Loucy (cell line): ENCODE measurements at regions not wholly inside any gene's neighbourhood (a gene's known extent, or its start where the extent isn't known, plus 50 kb on each side); places are given as distances from the start of the nearest gene placed in this dataset.

Source experiments
- H2AFZ ChIP-seq: fragments of 200-600 bp; sonication (generic); 2 replicates; pipeline ENCODE4 v1.6.0; 2016; ENCODE audit warnings: antibody characterized with exemption, mild to moderate bottlenecking, low read length, moderate library complexity
- H3F3A ChIP-seq: fragments of 200-600 bp; 2 replicates; pipeline ENCODE4 v1.6.0; 2016; ENCODE audit warnings: antibody characterized with exemption, low read depth, mild to moderate bottlenecking
- H3K27me3 ChIP-seq: fragments of 200-600 bp; sonication (generic); 2 replicates; pipeline ENCODE4 v1.6.1; 2014; ENCODE audit warnings: low read length, mild to moderate bottlenecking; ENCODE audit not compliant: insufficient read depth, poor library complexity, severe bottlenecking
- H3K36me3 ChIP-seq: fragments of 200-600 bp; sonication (generic); 2 replicates; pipeline ENCODE4 v1.6.1; 2016; ENCODE audit warnings: low read length; ENCODE audit not compliant: insufficient read depth
- H3K4me1 ChIP-seq: fragments of 200-600 bp; sonication (generic); 2 replicates; pipeline ENCODE4 v1.5.1; 2014; ENCODE audit warnings: low read length, mild to moderate bottlenecking; ENCODE audit not compliant: insufficient read depth, poor library complexity, severe bottlenecking
- H3K4me2 ChIP-seq: fragments of 200-600 bp; sonication (generic); 2 replicates; pipeline ENCODE4 v1.6.0; 2014; ENCODE audit warnings: antibody characterized with exemption, low read length, low read depth, mild to moderate bottlenecking; ENCODE audit not compliant: poor library complexity, severe bottlenecking
- H3K4me3 ChIP-seq: fragments of 200-600 bp; sonication (generic); 2 replicates; pipeline ENCODE4 v1.5.1; 2014; ENCODE audit warnings: low read length, mild to moderate bottlenecking, mixed read lengths; ENCODE audit not compliant: poor library complexity, severe bottlenecking
- H3K79me2 ChIP-seq: fragments of 200-600 bp; sonication (generic); 2 replicates; pipeline ENCODE4 v1.6.1; 2014; ENCODE audit warnings: low read length; ENCODE audit not compliant: insufficient read depth
- H3K9ac ChIP-seq: fragments of 200-600 bp; sonication (generic); 2 replicates; pipeline ENCODE4 v1.6.0; 2014; ENCODE audit warnings: mild to moderate bottlenecking, low read depth, low read length, moderate library complexity; ENCODE audit not compliant: poor library complexity, severe bottlenecking
- H3K9me2 ChIP-seq: fragments of 200-600 bp; sonication (generic); replicated peaks from 2 replicates; pipeline ENCODE4 v1.6.1; 2016; ENCODE audit warnings: low read depth, low read length, mixed read lengths
- H3K9me3 ChIP-seq: fragments of 200-600 bp; sonication (generic); 2 replicates; pipeline ENCODE4 v1.6.1; 2014; ENCODE audit warnings: mild to moderate bottlenecking, antibody characterized with exemption, low read length, low read depth; ENCODE audit not compliant: insufficient read depth
- H4K20me1 ChIP-seq: fragments of 200-600 bp; sonication (generic); 2 replicates; pipeline ENCODE4 v1.6.0; 2014; ENCODE audit warnings: antibody characterized with exemption, low read length, mild to moderate bottlenecking; ENCODE audit not compliant: insufficient read depth, poor library complexity, severe bottlenecking
- EZH2phosphoT487 ChIP-seq: fragments of 200-600 bp; IDR thresholded peaks from 2 replicates; pipeline ENCODE4 v1.6.1; 2018; ENCODE audit warnings: antibody characterized with exemption, mild to moderate bottlenecking, moderate library complexity, borderline replicate concordance
- TF ChIP-seq, protein P1 (sequence below): fragments of 200-600 bp; sonication (generic); conservative IDR thresholded peaks from 2 replicates; pipeline ENCODE4 v1.5.1; 2014; ENCODE audit warnings: mild to moderate bottlenecking, antibody characterized with exemption, low read length

DNA sequence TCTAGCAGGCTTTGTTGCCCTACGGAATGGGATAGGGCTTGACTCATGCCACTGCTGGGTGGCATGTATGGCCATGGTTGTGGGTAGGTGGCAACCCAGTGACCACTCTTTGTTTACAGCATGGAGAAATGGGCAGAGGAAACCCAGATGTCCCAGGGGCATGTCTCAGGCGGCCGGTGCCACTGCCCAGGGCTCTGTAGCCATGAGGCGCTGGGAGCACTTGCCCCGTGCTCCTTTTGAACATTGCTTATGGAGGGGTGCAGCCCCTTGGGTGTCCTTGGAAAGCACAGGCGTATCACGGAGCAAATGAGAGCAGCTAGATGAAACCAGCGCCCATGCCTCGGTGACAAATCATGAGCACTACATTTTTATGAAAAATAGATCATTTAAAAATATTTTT lies 212.5 kb upstream of the ECI2 start:
- Histone ChIP-seq H3K27me3 (no peaks in the 10 kb centered on the region), H3K9me3 (no peaks in the 10 kb centered on the region), H3F3A (no peaks in the 10 kb centered on the region), H3K4me1 (peaks cover 15% of the 10 kb centered on the region), H3K9ac (no peak overlapping the region), H3K36me3 (no peaks in the 10 kb centered on the region), H4K20me1 (no peaks in the 10 kb centered on the region), H3K4me2 (no peak overlapping the region), H3K79me2 (no peaks in the 10 kb centered on the region), H3K4me3 (no peak overlapping the region), H2AFZ (no peak overlapping the region), H3K9me2 (no peaks in the 10 kb centered on the region)
- TF ChIP-seq, protein P1, sequence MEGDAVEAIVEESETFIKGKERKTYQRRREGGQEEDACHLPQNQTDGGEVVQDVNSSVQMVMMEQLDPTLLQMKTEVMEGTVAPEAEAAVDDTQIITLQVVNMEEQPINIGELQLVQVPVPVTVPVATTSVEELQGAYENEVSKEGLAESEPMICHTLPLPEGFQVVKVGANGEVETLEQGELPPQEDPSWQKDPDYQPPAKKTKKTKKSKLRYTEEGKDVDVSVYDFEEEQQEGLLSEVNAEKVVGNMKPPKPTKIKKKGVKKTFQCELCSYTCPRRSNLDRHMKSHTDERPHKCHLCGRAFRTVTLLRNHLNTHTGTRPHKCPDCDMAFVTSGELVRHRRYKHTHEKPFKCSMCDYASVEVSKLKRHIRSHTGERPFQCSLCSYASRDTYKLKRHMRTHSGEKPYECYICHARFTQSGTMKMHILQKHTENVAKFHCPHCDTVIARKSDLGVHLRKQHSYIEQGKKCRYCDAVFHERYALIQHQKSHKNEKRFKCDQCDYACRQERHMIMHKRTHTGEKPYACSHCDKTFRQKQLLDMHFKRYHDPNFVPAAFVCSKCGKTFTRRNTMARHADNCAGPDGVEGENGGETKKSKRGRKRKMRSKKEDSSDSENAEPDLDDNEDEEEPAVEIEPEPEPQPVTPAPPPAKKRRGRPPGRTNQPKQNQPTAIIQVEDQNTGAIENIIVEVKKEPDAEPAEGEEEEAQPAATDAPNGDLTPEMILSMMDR = no peak
- no peak for TF ChIP-seq EZH2phosphoT487

DNA sequence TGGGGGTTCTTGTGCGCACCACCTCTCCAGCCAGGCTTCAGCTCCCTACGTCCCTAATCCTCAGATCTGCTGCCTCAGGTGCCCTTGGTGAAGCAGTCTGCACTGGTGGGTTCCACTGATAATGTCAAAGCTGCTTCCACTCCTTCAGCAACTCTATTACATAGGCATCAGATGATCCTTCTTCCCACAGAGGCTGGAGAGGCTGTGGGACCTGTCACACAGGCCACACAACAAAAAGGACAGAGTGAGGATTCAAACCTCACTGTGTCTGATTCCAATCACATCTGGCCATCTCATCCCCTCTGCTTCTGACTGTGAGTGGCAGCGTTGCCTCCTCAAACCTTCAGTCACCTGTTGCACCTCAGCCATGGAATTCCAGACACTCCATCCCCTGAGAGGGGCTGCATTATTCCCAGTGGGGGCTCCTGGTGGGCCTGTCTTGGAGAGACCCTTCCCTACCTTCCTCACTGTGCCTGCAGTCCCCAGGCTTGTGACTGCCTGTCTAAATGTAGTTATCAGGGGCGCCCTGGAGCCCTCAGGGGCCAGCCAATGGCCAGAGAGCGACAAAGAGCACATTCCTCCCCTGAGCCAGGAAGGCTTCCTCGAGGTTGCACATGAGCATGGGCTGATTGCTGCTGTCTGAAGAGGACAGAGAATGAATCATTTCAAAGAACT lies 211.4 kb upstream of the ECI2 start:
- no peak overlapping the region for H3K9ac ChIP-seq
- no peak for TF ChIP-seq EZH2phosphoT487
- TF ChIP-seq, protein P1 = no peak
- no peak overlapping the region for H3K4me3 ChIP-seq
- no peaks in the 10 kb centered on the region for H3K79me2 ChIP-seq
- no peaks in the 10 kb centered on the region for H3K9me2 ChIP-seq
- no peaks in the 10 kb centered on the region for H3K27me3 ChIP-seq
- H3K4me1 ChIP-seq = peaks cover 15% of the 10 kb centered on the region
- no peak overlapping the region for H2AFZ ChIP-seq
- no peaks in the 10 kb centered on the region for H3K9me3 ChIP-seq
- H3K4me2 ChIP-seq = no peak overlapping the region
- no peaks in the 10 kb centered on the region for H3F3A ChIP-seq
- no peaks in the 10 kb centered on the region for H3K36me3 ChIP-seq
- no peaks in the 10 kb centered on the region for H4K20me1 ChIP-seq

DNA sequence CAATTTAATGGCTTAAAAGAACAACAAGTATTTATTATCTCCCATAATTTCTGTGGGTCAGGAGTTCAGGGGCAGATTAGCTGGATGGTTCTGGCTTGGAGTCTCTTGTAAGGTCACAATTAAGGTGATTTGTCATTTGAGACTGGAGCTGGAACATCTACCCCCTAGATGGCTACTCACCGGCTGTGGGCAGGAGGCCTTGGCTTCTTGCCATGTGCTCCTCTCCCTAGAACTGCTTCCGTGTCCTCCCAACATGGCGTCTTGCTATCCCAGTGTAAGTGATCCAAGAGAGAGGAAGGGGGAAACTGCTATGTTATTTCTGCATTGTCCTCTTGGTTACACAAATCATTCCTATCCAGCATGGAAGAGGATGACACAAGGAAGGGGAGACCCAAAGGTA lies 210.2 kb upstream of the ECI2 start:
- H2AFZ ChIP-seq = no peak overlapping the region; the same call in 1 of the 2 replicates
- no peak overlapping the region for H3K4me2 ChIP-seq
- H3F3A ChIP-seq = no peaks in the 10 kb centered on the region

More for the DNA sequence above, 210.2 kb upstream of the ECI2 start:
- Histone ChIP-seq H3K27me3 (no peaks in the 10 kb centered on the region), H4K20me1 (no peaks in the 10 kb centered on the region), H3K9me2 (no peaks in the 10 kb centered on the region), H3K79me2 (no peaks in the 10 kb centered on the region), H3K36me3 (no peaks in the 10 kb centered on the region), H3K9me3 (no peaks in the 10 kb centered on the region), H3K4me3 (no peak overlapping the region), H3K4me1 (peaks cover 15% of the 10 kb centered on the region), H3K9ac (no peak overlapping the region)
- no peak for TF ChIP-seq EZH2phosphoT487
- TF ChIP-seq, protein P1 = no peak
